Activated naive CD8-positive, alpha-beta T cell (primary cell): ENCODE measurements at regions not wholly inside any gene's neighbourhood (a gene's known extent, or its start where the extent isn't known, plus 50 kb on each side); places are given as distances from the start of the nearest gene placed in this dataset.

ENCODE experiments used
- H3K27ac Mint-ChIP-seq: one replicate; pipeline ENCODE4 v1.8.0; 2021; ENCODE audit warnings: mixed read lengths
- H3K27me3 Mint-ChIP-seq: one replicate; pipeline ENCODE4 v1.8.0; 2021; ENCODE audit warnings: mixed read lengths
- H3K36me3 Mint-ChIP-seq: one replicate; pipeline ENCODE4 v1.8.0; 2021; ENCODE audit warnings: mixed read lengths
- H3K4me1 Mint-ChIP-seq: one replicate; pipeline ENCODE4 v1.8.0; 2021; ENCODE audit warnings: low read depth, mixed read lengths
- H3K4me3 Mint-ChIP-seq: one replicate; pipeline ENCODE4 v1.8.0; 2021; ENCODE audit warnings: mild to moderate bottlenecking, mixed read lengths
- H3K9me3 Mint-ChIP-seq: one replicate; pipeline ENCODE4 v1.8.0; 2021; ENCODE audit warnings: low read depth, mixed read lengths

GRCh38 chr15:59873644-59874272 is 130.4 kb upstream of the FOXB1 start:
- Mint-ChIP-seq H3K27me3 (no peaks in the 10 kb centered on the region), H3K4me1 (no peaks in the 10 kb centered on the region), H3K36me3 (no peaks in the 10 kb centered on the region), H3K27ac (no peak overlapping the region), H3K9me3 (no peaks in the 10 kb centered on the region), H3K4me3 (no peak overlapping the region)

- no peaks in the 10 kb centered on the region for H3K36me3 Mint-ChIP-seq
- H3K9me3 Mint-ChIP-seq, result no peaks in the 10 kb centered on the region
- no peaks in the 10 kb centered on the region for H3K27me3 Mint-ChIP-seq
- no peak overlapping the region for H3K27ac Mint-ChIP-seq
- H3K4me1 Mint-ChIP-seq, result no peaks in the 10 kb centered on the region
- no peak overlapping the region for H3K4me3 Mint-ChIP-seq
These were observed 136.8 kb upstream of the FOXB1 start for GRCh38 chr15:59867086-59867855.

DNA sequence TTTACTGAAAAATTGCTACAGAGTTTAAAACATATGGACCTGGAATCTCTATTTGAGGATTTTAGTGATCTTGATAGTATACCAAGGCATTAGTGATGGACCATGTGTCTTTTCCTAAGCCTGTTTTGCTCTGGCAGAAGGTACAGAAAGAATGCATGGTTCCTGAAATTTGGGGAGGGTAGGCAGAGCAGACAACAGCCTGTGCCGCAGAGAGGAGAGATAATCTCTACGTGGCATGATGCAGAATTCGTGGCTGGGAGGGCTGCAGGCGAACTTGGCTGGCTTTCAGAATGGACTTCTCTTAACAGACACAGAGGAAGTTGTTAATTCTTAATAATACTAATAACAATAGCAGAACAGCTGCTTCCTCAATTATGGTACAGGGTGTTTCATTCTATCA is 137.5 kb upstream of the FOXB1 start:
- Mint-ChIP-seq H3K4me3 (no peak overlapping the region), H3K9me3 (no peaks in the 10 kb centered on the region), H3K4me1 (no peaks in the 10 kb centered on the region), H3K27me3 (peaks cover 2% of the 10 kb centered on the region), H3K36me3 (no peaks in the 10 kb centered on the region), H3K27ac (no peak overlapping the region)

DNA sequence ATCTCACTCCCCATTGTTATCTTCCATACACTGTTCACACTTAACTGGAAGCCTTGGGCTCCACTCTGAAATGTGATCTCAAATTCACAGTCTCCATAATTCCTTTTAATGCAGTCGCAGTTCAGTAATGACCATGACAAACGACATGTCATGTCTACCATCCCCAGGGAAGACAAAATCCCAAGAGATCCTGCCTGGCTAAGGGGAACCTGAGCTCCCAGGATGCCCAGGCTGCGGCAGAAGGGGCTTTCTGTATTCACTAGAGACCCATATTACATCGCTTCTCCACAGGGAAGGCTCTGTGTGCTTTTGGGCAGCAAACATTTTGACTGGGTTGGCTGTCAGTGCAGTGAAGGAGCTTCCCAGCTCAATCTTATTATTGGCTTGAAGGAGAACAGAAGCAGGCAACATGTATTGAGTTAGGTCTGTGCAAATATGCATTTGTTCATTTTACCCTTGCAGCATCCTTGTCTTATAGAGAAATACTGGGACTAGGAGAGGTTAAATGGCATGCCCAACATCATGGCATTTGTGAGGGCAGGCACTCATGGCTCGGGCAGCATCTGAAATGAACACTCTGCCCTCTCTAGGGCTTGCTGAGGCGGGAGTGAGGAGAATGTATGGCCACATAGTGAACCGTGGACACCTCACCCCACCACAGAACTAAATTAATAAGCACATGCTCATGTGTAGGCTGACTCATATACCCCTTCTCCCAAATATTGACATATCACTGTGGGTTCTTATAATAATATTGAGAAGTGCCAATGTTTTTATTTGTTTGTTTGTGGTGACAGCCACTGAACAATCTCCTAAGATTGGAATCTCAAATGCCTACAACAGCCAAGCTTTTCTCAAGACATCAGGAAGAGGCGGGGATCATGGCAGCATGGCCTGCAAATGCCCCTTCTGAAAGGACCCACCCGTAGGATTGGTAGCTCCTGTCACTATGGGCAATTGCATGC is 141.6 kb upstream of the FOXB1 start:
- Mint-ChIP-seq H3K27me3 (peaks cover 3% of the 10 kb centered on the region), H3K36me3 (no peaks in the 10 kb centered on the region), H3K9me3 (no peaks in the 10 kb centered on the region), H3K4me1 (no peaks in the 10 kb centered on the region), H3K4me3 (no peak overlapping the region), H3K27ac (no peak overlapping the region)

GRCh38 chr15:59847968-59848367 is 156.1 kb upstream of the FOXB1 start:
- Mint-ChIP-seq H3K9me3 (no peaks in the 10 kb centered on the region), H3K4me3 (no peak overlapping the region), H3K36me3 (peaks cover 3% of the 10 kb centered on the region), H3K4me1 (no peaks in the 10 kb centered on the region), H3K27me3 (no peaks in the 10 kb centered on the region), H3K27ac (no peak overlapping the region)

DNA sequence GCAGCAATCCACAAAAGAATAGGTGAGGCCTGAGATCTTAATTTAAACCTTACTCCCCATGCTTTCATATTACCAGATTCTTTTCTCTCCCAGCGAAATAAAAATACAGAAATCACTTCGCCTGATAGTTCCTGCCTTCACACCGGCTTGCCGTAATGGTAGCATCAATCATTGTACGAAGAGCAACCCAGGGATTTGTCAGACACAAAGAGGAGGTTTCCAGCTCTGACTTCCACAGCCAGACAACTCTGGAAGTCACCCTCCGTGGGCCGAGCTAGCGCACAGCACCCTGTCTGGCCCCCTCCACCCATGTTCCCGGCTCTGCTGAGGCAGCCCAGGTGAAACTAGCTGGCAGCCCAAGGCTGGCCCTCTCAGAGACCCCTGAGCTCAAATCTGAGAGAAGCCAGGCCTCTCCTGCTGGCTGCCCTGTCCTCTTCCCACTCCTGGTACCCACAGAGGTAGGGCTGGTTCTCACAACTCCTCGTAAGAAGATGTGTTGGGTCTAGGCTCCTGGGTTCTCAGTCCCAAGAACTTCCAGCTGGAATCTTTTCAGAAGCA is 156.9 kb upstream of the BNIP2 start:
- Mint-ChIP-seq H3K9me3 (no peaks in the 10 kb centered on the region), H3K4me1 (peaks cover 2% of the 10 kb centered on the region), H3K27me3 (no peaks in the 10 kb centered on the region), H3K36me3 (peaks cover 3% of the 10 kb centered on the region), H3K4me3 (no peak overlapping the region), H3K27ac (no peak overlapping the region)

DNA sequence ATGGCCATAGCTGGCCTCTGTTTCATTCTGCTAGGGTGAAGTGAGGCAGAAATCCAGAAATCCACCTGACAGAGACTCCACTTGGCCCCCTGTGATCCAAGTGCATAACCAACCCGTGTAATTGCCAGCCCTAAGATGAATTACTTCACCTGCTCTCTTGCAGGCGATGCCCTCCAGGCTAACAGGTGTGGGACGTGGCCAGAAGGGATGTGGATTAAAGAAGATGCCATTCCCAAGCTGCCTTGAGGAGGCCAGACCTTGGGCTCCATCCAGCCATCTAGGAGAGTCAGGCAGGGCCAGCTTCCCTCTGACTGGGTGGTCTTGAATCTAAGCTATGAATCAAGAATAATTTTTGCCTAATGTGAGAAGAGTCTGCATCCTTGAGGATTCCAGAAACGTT is 154.5 kb upstream of the BNIP2 start:
- peaks cover 9% of the 10 kb centered on the region for H3K4me1 Mint-ChIP-seq
- H3K9me3 Mint-ChIP-seq, result no peaks in the 10 kb centered on the region
- no peaks in the 10 kb centered on the region for H3K36me3 Mint-ChIP-seq
- H3K27ac Mint-ChIP-seq, result no peak overlapping the region
- no peak overlapping the region for H3K4me3 Mint-ChIP-seq
- H3K27me3 Mint-ChIP-seq, result no peaks in the 10 kb centered on the region

DNA sequence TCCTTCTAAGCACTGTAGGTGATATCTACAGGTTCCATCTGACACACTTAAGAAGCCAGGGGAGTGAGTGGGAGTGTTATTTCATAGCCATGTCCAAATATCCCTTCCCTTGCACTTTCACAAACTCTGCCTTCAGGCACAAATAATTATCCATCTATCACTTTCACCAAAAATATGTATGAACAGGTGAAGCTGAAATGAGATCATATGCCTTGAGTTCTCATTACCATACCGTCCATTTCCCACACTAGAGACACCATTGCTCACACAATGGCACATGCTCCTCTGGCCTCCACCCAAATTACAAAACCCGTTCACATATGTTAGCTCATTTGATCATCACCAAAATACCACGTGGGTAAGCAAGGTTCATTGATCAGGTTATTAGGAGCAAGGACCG is 151.9 kb upstream of the BNIP2 start:
- no peak overlapping the region for H3K4me3 Mint-ChIP-seq
- H3K36me3 Mint-ChIP-seq, result no peaks in the 10 kb centered on the region
- no peaks in the 10 kb centered on the region for H3K9me3 Mint-ChIP-seq
- no peak overlapping the region for H3K27ac Mint-ChIP-seq
- no peaks in the 10 kb centered on the region for H3K27me3 Mint-ChIP-seq
- H3K4me1 Mint-ChIP-seq, result peaks cover 31% of the 10 kb centered on the region

DNA sequence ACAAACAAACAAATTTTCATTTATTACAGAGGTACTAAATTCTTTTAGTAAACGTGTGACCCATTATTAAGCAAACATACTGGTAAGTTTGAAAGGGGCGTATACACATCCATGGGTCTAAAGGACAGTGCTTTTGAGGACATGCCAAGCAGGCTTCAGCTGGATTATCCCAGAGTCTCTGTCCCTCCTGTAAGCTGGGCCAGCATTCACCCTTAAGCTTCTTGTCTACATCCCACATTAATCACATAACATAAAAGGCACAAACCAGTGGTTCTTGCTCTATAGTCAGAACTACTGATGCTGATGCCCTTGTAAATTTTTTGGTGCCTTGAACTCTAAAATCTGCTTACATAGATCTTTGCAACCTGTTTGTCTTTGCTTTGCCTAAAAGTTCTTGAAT is 150.8 kb upstream of the BNIP2 start:
- H3K36me3 Mint-ChIP-seq, result no peaks in the 10 kb centered on the region

DNA sequence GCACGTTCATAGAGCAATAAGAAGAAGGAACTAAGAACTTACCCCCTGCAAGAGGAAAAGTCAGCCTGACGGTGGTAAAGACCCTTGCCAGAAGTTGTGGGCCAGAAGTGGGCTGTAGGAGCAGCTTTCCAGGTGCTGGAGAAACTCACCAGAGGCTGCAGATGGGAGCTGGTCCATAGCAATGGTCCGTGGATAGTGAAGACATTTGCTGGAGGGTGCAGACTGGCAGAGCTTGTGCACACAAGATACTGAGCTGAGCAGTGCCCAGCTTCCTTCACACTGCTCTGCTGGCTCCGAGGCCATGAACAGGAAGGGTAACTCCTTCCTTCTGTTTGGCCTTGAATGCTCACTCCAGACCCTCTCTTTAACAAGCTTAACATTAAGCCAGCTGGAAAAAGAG is 149.8 kb upstream of the BNIP2 start:
- peaks cover 49% of the 10 kb centered on the region for H3K4me1 Mint-ChIP-seq
- no peaks in the 10 kb centered on the region for H3K36me3 Mint-ChIP-seq
- H3K4me3 Mint-ChIP-seq, result peak overlapping the region; percentile 27
- H3K9me3 Mint-ChIP-seq, result no peaks in the 10 kb centered on the region
- H3K27ac Mint-ChIP-seq, result no peak overlapping the region
- no peaks in the 10 kb centered on the region for H3K27me3 Mint-ChIP-seq

More for the DNA sequence above, 150.8 kb upstream of the BNIP2 start:
- Mint-ChIP-seq H3K4me1 (peaks cover 39% of the 10 kb centered on the region), H3K4me3 (no peak overlapping the region), H3K27me3 (no peaks in the 10 kb centered on the region), H3K27ac (no peak overlapping the region), H3K9me3 (no peaks in the 10 kb centered on the region)

- H3K9me3 Mint-ChIP-seq, result no peaks in the 10 kb centered on the region
- no peak overlapping the region for H3K27ac Mint-ChIP-seq
- no peak overlapping the region for H3K4me3 Mint-ChIP-seq
- H3K27me3 Mint-ChIP-seq, result no peaks in the 10 kb centered on the region
- peaks cover 2% of the 10 kb centered on the region for H3K36me3 Mint-ChIP-seq
- peaks cover 47% of the 10 kb centered on the region for H3K4me1 Mint-ChIP-seq
These were observed 146.7 kb upstream of the BNIP2 start for GRCh38 chr15:59835776-59836175.

DNA sequence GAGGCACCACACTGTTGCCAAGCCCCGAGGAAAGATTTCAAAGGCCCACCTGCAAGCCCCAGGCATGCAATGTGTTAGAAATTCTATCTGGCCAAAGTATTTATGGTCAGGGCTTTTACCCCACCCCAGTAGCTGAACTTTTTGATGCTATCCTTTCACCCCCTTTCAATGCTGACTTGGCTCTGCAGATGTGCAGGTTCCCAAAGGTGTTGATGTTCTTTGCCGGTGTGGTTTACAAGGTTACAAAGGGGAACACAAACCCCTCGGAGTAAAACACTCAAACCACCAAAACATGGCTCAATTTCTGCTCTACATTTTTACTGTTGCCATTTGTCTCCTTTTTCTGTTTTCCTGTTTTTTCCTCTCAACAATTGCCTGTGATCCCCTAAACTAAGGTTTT is 145.4 kb upstream of the BNIP2 start:
- Mint-ChIP-seq H3K4me3 (no peak overlapping the region), H3K36me3 (peaks cover 2% of the 10 kb centered on the region), H3K27ac (no peak overlapping the region), H3K4me1 (peaks cover 47% of the 10 kb centered on the region), H3K27me3 (no peaks in the 10 kb centered on the region), H3K9me3 (no peaks in the 10 kb centered on the region)

GRCh38 chr15:59833366-59833765 is 144.2 kb upstream of the BNIP2 start:
- Mint-ChIP-seq H3K27ac (no peak overlapping the region), H3K27me3 (no peaks in the 10 kb centered on the region), H3K4me3 (no peak overlapping the region), H3K9me3 (no peaks in the 10 kb centered on the region), H3K4me1 (peaks cover 38% of the 10 kb centered on the region), H3K36me3 (peaks cover 2% of the 10 kb centered on the region)

- H3K36me3 Mint-ChIP-seq, result peaks cover 2% of the 10 kb centered on the region
- H3K4me3 Mint-ChIP-seq, result no peak overlapping the region
- no peaks in the 10 kb centered on the region for H3K27me3 Mint-ChIP-seq
- H3K27ac Mint-ChIP-seq, result no peak overlapping the region
- H3K9me3 Mint-ChIP-seq, result no peaks in the 10 kb centered on the region
- H3K4me1 Mint-ChIP-seq, result peaks cover 17% of the 10 kb centered on the region
These were observed 141.8 kb upstream of the BNIP2 start for GRCh38 chr15:59830873-59831272.

DNA sequence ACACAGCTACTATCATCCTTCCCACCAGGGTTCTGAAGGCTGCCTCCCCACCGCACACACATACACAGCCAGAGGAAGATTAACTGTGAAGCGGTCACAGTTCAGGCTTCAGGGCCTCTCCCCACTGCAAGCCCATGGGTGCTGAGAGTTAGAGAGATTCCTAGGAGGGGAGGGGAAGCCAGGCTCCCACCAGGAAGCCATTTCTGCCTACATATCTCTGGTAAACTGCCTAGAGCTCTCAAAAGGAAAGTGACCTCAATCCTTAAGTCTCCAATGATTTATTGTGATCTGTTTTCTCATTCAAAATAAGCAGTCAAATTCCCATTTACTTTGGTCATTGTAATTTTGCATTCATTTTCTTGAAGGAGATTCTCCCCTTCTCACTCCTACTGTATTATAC is 141.0 kb upstream of the BNIP2 start:
- Mint-ChIP-seq H3K27me3 (no peaks in the 10 kb centered on the region), H3K36me3 (peaks cover 2% of the 10 kb centered on the region), H3K27ac (no peak overlapping the region), H3K4me1 (peaks cover 12% of the 10 kb centered on the region), H3K9me3 (no peaks in the 10 kb centered on the region), H3K4me3 (no peak overlapping the region)
